ENCODE measurements at regions not wholly inside any gene's neighbourhood (a gene's known extent, or its start where the extent isn't known, plus 50 kb on each side); places are given as distances from the start of the nearest gene placed in this dataset.

DNA sequence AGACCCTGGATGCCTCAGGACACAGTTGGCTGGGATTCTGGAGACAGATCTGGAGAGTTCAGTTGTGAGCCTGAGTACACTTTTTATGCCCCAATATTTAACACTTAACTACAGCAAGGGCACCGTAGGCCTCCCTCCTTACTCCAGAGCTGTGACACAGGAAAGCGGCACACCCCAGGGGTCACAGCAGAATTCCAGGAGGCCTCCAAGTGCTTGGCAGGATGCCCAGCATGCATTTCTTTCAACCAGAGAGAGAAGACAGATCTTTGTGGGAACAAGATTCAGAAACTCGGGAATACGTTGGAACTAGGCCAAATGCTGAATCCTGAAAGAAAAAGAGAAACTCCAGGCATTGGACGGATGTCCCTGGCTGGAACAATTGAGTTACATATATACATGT lies 199.2 kb upstream of the NT5C1B start:
- H3K4me2 ChIP-seq (ENCODE audit: low read length) = no peak overlapping the region
- H3K27ac ChIP-seq = no peak overlapping the region
- peaks cover 6% of the 10 kb centered on the region for H3K4me1 ChIP-seq
- no peak overlapping the region for H3K4me3 ChIP-seq (ENCODE audit: low read depth, low read length)
- H3K79me2 ChIP-seq = no peaks in the 10 kb centered on the region
- H2AFZ ChIP-seq = no peak overlapping the region
- no peaks in the 10 kb centered on the region for H3K9me3 ChIP-seq (ENCODE audit: control insufficient read depth, low read length)
- no peaks in the 10 kb centered on the region for H3K36me3 ChIP-seq (ENCODE audit: control insufficient read depth, insufficient read depth, low read length)
- TF ChIP-seq, protein P1, sequence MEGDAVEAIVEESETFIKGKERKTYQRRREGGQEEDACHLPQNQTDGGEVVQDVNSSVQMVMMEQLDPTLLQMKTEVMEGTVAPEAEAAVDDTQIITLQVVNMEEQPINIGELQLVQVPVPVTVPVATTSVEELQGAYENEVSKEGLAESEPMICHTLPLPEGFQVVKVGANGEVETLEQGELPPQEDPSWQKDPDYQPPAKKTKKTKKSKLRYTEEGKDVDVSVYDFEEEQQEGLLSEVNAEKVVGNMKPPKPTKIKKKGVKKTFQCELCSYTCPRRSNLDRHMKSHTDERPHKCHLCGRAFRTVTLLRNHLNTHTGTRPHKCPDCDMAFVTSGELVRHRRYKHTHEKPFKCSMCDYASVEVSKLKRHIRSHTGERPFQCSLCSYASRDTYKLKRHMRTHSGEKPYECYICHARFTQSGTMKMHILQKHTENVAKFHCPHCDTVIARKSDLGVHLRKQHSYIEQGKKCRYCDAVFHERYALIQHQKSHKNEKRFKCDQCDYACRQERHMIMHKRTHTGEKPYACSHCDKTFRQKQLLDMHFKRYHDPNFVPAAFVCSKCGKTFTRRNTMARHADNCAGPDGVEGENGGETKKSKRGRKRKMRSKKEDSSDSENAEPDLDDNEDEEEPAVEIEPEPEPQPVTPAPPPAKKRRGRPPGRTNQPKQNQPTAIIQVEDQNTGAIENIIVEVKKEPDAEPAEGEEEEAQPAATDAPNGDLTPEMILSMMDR (IDR thresholded peaks at IDR 0.05) = no peak
- H3K27me3 ChIP-seq (ENCODE audit: control insufficient read depth, insufficient read depth, low read length) = no peaks in the 10 kb centered on the region
- no peak overlapping the region for H3K9ac ChIP-seq

DNA sequence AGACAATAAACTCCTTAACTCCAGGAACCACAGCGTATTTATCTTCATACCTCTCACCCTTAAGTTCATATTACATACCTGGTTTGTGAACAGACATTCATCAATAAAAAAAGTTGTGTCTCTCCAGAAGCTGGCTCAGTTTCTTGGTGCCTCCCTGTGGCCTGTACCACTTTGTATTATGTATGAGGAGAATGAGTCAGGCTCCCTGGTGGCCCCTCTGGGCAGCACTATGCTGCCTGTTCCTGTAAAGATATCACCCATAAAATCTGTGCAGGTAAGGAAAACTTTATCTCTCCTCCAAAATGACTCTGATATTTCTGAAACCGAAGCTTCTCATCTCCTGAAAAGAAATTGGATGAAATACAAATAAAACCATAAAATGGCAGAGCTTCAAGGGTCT lies 198.4 kb upstream of the NT5C1B start:
- Histone ChIP-seq H3K27ac (no peak overlapping the region), H3K79me2 (no peaks in the 10 kb centered on the region), H2AFZ (no peak overlapping the region), H3K9ac (no peak overlapping the region), H3K9me3 (ENCODE audit: control insufficient read depth, low read length) (no peaks in the 10 kb centered on the region), H3K27me3 (ENCODE audit: control insufficient read depth, insufficient read depth, low read length) (no peaks in the 10 kb centered on the region), H3K4me2 (ENCODE audit: low read length) (no peak overlapping the region), H3K36me3 (ENCODE audit: control insufficient read depth, insufficient read depth, low read length) (no peaks in the 10 kb centered on the region), H3K4me3 (ENCODE audit: low read depth, low read length) (no peak overlapping the region), H3K4me1 (peaks cover 6% of the 10 kb centered on the region)
- TF ChIP-seq, protein P1 (IDR thresholded peaks at IDR 0.05) = no peak

DNA sequence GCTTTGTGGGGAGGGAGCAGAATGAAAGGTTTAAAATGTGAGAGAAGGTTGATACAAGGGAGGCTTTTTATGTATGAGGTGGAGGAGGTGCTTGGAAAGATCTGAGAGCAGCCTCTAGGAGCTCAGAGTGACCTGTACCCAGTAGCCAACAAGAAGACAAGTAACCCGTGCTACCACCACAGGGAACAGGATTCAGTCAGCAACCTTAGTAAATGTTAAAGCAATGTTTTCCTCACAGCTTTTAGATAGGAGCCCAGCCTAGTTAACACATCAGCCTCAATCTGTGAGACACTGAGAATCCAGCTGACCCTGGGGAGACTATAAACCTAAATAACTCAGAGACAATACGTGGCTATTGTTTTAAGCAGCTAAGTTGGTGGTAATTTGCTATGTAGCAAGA lies 194.9 kb upstream of the NT5C1B start:
- Histone ChIP-seq H3K4me3 (ENCODE audit: low read depth, low read length) (no peak overlapping the region), H3K79me2 (no peaks in the 10 kb centered on the region), H3K4me2 (ENCODE audit: low read length) (no peak overlapping the region), H3K27ac (no peak overlapping the region), H2AFZ (no peak overlapping the region), H3K27me3 (ENCODE audit: control insufficient read depth, insufficient read depth, low read length) (no peaks in the 10 kb centered on the region), H3K4me1 (peaks cover 6% of the 10 kb centered on the region), H3K9ac (no peak overlapping the region), H3K36me3 (ENCODE audit: control insufficient read depth, insufficient read depth, low read length) (no peaks in the 10 kb centered on the region), H3K9me3 (ENCODE audit: control insufficient read depth, low read length) (no peaks in the 10 kb centered on the region)
- TF ChIP-seq, protein P1 (IDR thresholded peaks at IDR 0.05) = no peak

DNA sequence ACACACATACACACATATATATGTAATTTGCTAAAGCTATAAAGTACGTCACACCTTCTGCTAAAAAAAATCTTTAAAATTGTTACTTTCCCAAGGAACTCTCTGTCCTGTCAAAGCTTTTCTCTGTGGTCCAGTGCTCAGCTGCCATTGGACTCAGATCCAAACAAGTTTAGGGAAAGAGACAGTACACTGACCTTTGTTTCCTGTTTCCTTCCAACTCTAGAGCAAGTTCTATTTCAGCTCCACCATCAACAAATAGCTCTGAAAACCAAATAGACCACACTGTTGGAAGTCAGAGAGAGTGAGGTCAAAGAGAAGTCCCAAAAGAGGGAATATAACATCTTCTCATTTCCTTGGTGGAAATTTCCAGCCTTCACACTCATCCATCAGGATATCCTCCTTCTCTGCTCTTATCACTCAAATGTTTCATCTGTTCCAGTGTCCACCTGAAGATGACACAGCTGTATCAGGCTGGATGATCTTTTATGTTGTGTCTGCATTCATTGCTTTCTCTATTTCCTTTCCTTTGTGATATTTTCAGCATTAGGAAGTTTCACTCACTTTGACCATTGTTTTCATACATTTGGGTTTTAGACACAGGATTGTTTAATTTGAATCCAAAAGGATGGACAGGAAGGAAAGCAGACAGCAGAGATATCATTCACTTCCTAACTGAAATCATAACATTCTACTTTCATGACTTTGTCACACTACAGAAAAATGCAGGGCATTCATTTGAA lies 192.3 kb upstream of the NT5C1B start:
- Histone ChIP-seq H3K27ac (no peak overlapping the region), H2AFZ (no peak overlapping the region), H3K4me1 (peaks cover 4% of the 10 kb centered on the region), H3K27me3 (ENCODE audit: control insufficient read depth, insufficient read depth, low read length) (no peaks in the 10 kb centered on the region), H3K4me2 (ENCODE audit: low read length) (no peak overlapping the region), H3K9ac (no peak overlapping the region), H3K9me3 (ENCODE audit: control insufficient read depth, low read length) (no peaks in the 10 kb centered on the region), H3K4me3 (ENCODE audit: low read depth, low read length) (no peak overlapping the region), H3K36me3 (ENCODE audit: control insufficient read depth, insufficient read depth, low read length) (no peaks in the 10 kb centered on the region), H3K79me2 (no peaks in the 10 kb centered on the region)
- TF ChIP-seq, protein P1 (IDR thresholded peaks at IDR 0.05) = no peak

DNA sequence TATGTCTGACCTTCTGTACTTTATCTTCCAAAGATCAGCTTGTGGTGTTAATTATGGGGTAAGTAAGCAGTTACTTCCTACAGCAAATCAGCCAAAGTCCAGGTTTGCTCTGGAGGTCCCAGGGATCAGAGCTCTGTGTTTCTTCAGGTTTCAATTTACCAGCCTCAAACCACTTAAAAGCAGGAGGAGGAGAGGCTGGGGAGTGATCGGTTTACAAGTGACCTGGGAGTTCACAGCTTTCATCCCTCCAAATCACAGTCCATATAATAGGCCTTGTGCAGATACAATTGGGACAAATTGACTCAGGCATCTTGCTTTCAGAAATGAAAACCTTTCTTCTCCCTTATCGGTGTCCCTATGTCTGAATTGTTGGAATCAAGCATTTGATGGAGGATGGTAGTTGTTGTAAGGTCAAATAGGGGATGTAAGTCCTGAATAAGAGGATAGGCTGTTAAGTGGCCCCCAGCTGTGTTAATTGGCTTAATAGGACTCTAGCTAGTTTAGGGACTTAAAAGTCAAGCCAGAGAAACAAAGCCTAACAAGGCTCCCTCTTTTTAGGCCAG lies 188.0 kb upstream of the NT5C1B start:
- TF ChIP-seq, protein P1 (IDR thresholded peaks at IDR 0.05) = no peak
- Histone ChIP-seq H3K27ac (no peak overlapping the region), H2AFZ (no peak overlapping the region), H3K36me3 (ENCODE audit: control insufficient read depth, insufficient read depth, low read length) (no peaks in the 10 kb centered on the region), H3K4me3 (ENCODE audit: low read depth, low read length) (no peak overlapping the region), H3K9me3 (ENCODE audit: control insufficient read depth, low read length) (no peaks in the 10 kb centered on the region), H3K4me1 (peaks cover 4% of the 10 kb centered on the region), H3K79me2 (no peaks in the 10 kb centered on the region), H3K27me3 (ENCODE audit: control insufficient read depth, insufficient read depth, low read length) (no peaks in the 10 kb centered on the region), H3K4me2 (ENCODE audit: low read length) (no peak overlapping the region), H3K9ac (no peak overlapping the region)

Data from parathyroid adenoma (tissue), 2 donors.